ENCODE measurements at regions not wholly inside any gene's neighbourhood (a gene's known extent, or its start where the extent isn't known, plus 50 kb on each side); places are given as distances from the start of the nearest gene placed in this dataset.
"Not testable (repeated sequence)": the region's sequence is repeated elsewhere in the genome, so short reads cannot be mapped to it uniquely, and the experiment has no call there.

GRCh38 chr17:27957446-27957793 is 64.3 kb upstream of the LYRM9 start:
- not testable (repeated sequence) for TF ChIP-seq CTCF (IDR thresholded peaks at IDR 0.05; ENCODE audit: poor library complexity, severe bottlenecking); POLR2AphosphoS5 (IDR thresholded peaks at IDR 0.05); REST (IDR thresholded peaks at IDR 0.05; ENCODE audit: borderline replicate concordance); RAD21 (conservative IDR thresholded peaks at IDR 0.05); MXI1 (conservative IDR thresholded peaks at IDR 0.05; ENCODE audit: poor library complexity, severe bottlenecking); EZH2 (IDR thresholded peaks at IDR 0.05; ENCODE audit: borderline replicate concordance, insufficient read depth, low read length, poor library complexity, severe bottlenecking); SMC3 (conservative IDR thresholded peaks at IDR 0.05; ENCODE audit: poor library complexity); EP300 (conservative IDR thresholded peaks at IDR 0.05; ENCODE audit: poor library complexity, severe bottlenecking)

Data from neural cell (in vitro differentiated cells).